ENCODE measurements at regions not wholly inside any gene's neighbourhood (a gene's known extent, or its start where the extent isn't known, plus 50 kb on each side); places are given as distances from the start of the nearest gene placed in this dataset.

- TF ChIP-seq CTCF (IDR thresholded peaks at IDR 0.05; ENCODE audit: poor library complexity, severe bottlenecking) (no peak), EZH2 (IDR thresholded peaks at IDR 0.05; ENCODE audit: borderline replicate concordance, insufficient read depth, low read length, poor library complexity, severe bottlenecking) (no peak), POLR2AphosphoS5 (IDR thresholded peaks at IDR 0.05) (no peak), EP300 (conservative IDR thresholded peaks at IDR 0.05; ENCODE audit: poor library complexity, severe bottlenecking) (no peak), TAF1 (IDR thresholded peaks at IDR 0.05; ENCODE audit: low read depth) (no peak), SMC3 (conservative IDR thresholded peaks at IDR 0.05; ENCODE audit: poor library complexity) (no peak), RAD21 (conservative IDR thresholded peaks at IDR 0.05) (no peak), MXI1 (conservative IDR thresholded peaks at IDR 0.05; ENCODE audit: poor library complexity, severe bottlenecking) (no peak), REST (IDR thresholded peaks at IDR 0.05; ENCODE audit: borderline replicate concordance) (no peak)
Observed at GRCh38 chr2:8122520-8122919, 559.3 kb upstream of the ID2 start.

Data from neural cell (in vitro differentiated cells).